ENCODE measurements at regions not wholly inside any gene's neighbourhood (a gene's known extent, or its start where the extent isn't known, plus 50 kb on each side); places are given as distances from the start of the nearest gene placed in this dataset.

GRCh38 chr12:115233891-115234543, 550.0 kb upstream of the TBX3 start:
- no peak for DNase-seq

GRCh38 chr12:115232455-115233156, 548.6 kb upstream of the TBX3 start:
- no peak for DNase-seq

- DNase-seq, result no peak
These were observed 546.6 kb upstream of the TBX3 start for GRCh38 chr12:115230606-115231005.

GRCh38 chr12:115229517-115229916, 545.5 kb upstream of the TBX3 start:
- no peak for DNase-seq

GRCh38 chr12:115228434-115228833, 544.5 kb upstream of the TBX3 start:
- DNase-seq, result no peak

GRCh38 chr12:115227137-115227615, 543.2 kb upstream of the TBX3 start:
- no peak for DNase-seq

GRCh38 chr12:115225845-115226244, 541.9 kb upstream of the TBX3 start:
- DNase-seq, result no peak

GRCh38 chr12:115223991-115224390, 540.0 kb upstream of the TBX3 start:
- no peak for DNase-seq

GRCh38 chr12:115223322-115223721, 539.3 kb upstream of the TBX3 start:
- DNase-seq, result no peak

GRCh38 chr12:115222220-115222619, 538.2 kb upstream of the TBX3 start:
- no peak for DNase-seq

GRCh38 chr12:115216301-115216700, 532.3 kb upstream of the TBX3 start:
- DNase-seq, result no peak

- DNase-seq, result no peak
These were observed 531.6 kb upstream of the TBX3 start for GRCh38 chr12:115215544-115215943.

- no peak for DNase-seq
These were observed 529.6 kb upstream of the TBX3 start for GRCh38 chr12:115213538-115214016.

- DNase-seq, result no peak
These were observed 529.1 kb upstream of the TBX3 start for GRCh38 chr12:115213118-115213517.

GRCh38 chr12:115212356-115212755, 528.4 kb upstream of the TBX3 start:
- no peak for DNase-seq

- no peak for DNase-seq
These were observed 526.7 kb upstream of the TBX3 start for GRCh38 chr12:115210533-115211252.

GRCh38 chr12:115209230-115209629, 525.3 kb upstream of the TBX3 start:
- no peak for DNase-seq

GRCh38 chr12:115208098-115208497, 524.1 kb upstream of the TBX3 start:
- DNase-seq, result no peak

GRCh38 chr12:115207216-115207915, 523.4 kb upstream of the TBX3 start:
- no peak for DNase-seq

- no peak for DNase-seq
These were observed 522.8 kb upstream of the TBX3 start for GRCh38 chr12:115206801-115207200.

- no peak for DNase-seq
These were observed 521.9 kb upstream of the TBX3 start for GRCh38 chr12:115205755-115206308.

GRCh38 chr12:115204957-115205754, 521.2 kb upstream of the TBX3 start:
- DNase-seq, result no peak

All from kidney glomerular epithelial cell (primary cell).